ENCODE measurements at regions not wholly inside any gene's neighbourhood (a gene's known extent, or its start where the extent isn't known, plus 50 kb on each side); places are given as distances from the start of the nearest gene placed in this dataset.

- H3K27me3 ChIP-seq = no peaks in the 10 kb centered on the region
- intact Hi-C loops (cut with DNase I) = no loop called here
- no peaks in the 10 kb centered on the region for H3K9me3 ChIP-seq
- 81 to 91% methylated on average over 1 of the region's 1 CpG for WGBS, 2 donors
- no peaks in the 10 kb centered on the region for H3K4me1 ChIP-seq
- TF ChIP-seq POLR2A (IDR thresholded peaks at IDR 0.05) = no peak
- TF ChIP-seq CTCF (IDR thresholded peaks at IDR 0.05) = no peak
- H3K36me3 ChIP-seq = no peaks in the 10 kb centered on the region
- H3K27ac ChIP-seq = no peak overlapping the region
- DNase-seq = no peak
- no peak overlapping the region for H3K4me3 ChIP-seq (replicated peaks in 1 of 3)
Observed at GRCh38 chr21:32112195-32112594, 166.7 kb downstream of the MIS18A start.

- H3K27me3 ChIP-seq = no peaks in the 10 kb centered on the region
- H3K36me3 ChIP-seq = no peaks in the 10 kb centered on the region
- WGBS, 2 donors = 93 to 95% methylated on average over 2 of the region's 2 CpGs
- TF ChIP-seq POLR2A (IDR thresholded peaks at IDR 0.05) = no peak
- no peak for TF ChIP-seq CTCF (IDR thresholded peaks at IDR 0.05)
- no peak overlapping the region for H3K27ac ChIP-seq
- no peak for DNase-seq
- intact Hi-C loops (cut with DNase I) = no loop called here
- no peaks in the 10 kb centered on the region for H3K4me1 ChIP-seq
- no peak overlapping the region for H3K4me3 ChIP-seq (replicated peaks in 1 of 3)
- H3K9me3 ChIP-seq = no peaks in the 10 kb centered on the region
Observed at GRCh38 chr21:32108566-32108965, 170.3 kb downstream of the MIS18A start.

- TF ChIP-seq POLR2A (IDR thresholded peaks at IDR 0.05) (no peak), CTCF (IDR thresholded peaks at IDR 0.05) (no peak)
- intact Hi-C loops (cut with DNase I) = no loop called here
- no peaks in the 10 kb centered on the region for H3K4me1 ChIP-seq
- H3K27me3 ChIP-seq = no peaks in the 10 kb centered on the region
- H3K9me3 ChIP-seq = no peaks in the 10 kb centered on the region
- 90 to 93% methylated on average over 1 of the region's 1 CpG for WGBS, 2 donors
- no peak overlapping the region for H3K27ac ChIP-seq
- no peaks in the 10 kb centered on the region for H3K36me3 ChIP-seq
- no peak for DNase-seq
- H3K4me3 ChIP-seq (replicated peaks in 1 of 3) = no peak overlapping the region
Observed at GRCh38 chr21:32103361-32103760, 175.5 kb downstream of the MIS18A start.

- H3K36me3 ChIP-seq = no peaks in the 10 kb centered on the region
- no peak for DNase-seq
- intact Hi-C loops (cut with DNase I) = no loop called here
- no peaks in the 10 kb centered on the region for H3K4me1 ChIP-seq
- H3K27me3 ChIP-seq = no peaks in the 10 kb centered on the region
- H3K9me3 ChIP-seq = no peaks in the 10 kb centered on the region
- no peak for TF ChIP-seq POLR2A (IDR thresholded peaks at IDR 0.05)
- TF ChIP-seq CTCF (IDR thresholded peaks at IDR 0.05) = no peak
- no peak overlapping the region for H3K4me3 ChIP-seq (replicated peaks in 1 of 3)
- no peak overlapping the region for H3K27ac ChIP-seq
- 93 to 95% methylated on average over 1 of the region's 1 CpG for WGBS, 2 donors
Observed at GRCh38 chr21:32102426-32102825, 176.4 kb downstream of the MIS18A start.

GRCh38 chr21:32101277-32101676 is 177.6 kb downstream of the MIS18A start:
- intact Hi-C loops (cut with DNase I) = no loop called here
- Histone ChIP-seq H3K27me3 (no peaks in the 10 kb centered on the region), H3K4me3 (replicated peaks in 1 of 3) (no peak overlapping the region), H3K27ac (no peak overlapping the region), H3K36me3 (no peaks in the 10 kb centered on the region), H3K9me3 (no peaks in the 10 kb centered on the region), H3K4me1 (no peaks in the 10 kb centered on the region)
- WGBS, 2 donors = 82 to 85% methylated on average over 3 of the region's 3 CpGs
- no peak for DNase-seq
- no peak for TF ChIP-seq CTCF (IDR thresholded peaks at IDR 0.05)
- no peak for TF ChIP-seq POLR2A (IDR thresholded peaks at IDR 0.05)
